Endothelial cell of umbilical vein (primary cell): ENCODE measurements at regions not wholly inside any gene's neighbourhood (a gene's known extent, or its start where the extent isn't known, plus 50 kb on each side); places are given as distances from the start of the nearest gene placed in this dataset.

ENCODE experiments used
- BruUV-seq: library from RNA; stranded (reverse); fragments of 400-500 nt; replicated peaks from 2 replicates; lab custom pipeline; 2021; lab: Mats Ljungman, UMichigan
- CTCF ChIA-PET: fragments of 300-600, 350-600 bp; sonication (Branson Sonifier 250); formaldehyde crosslinking; loops from one replicate; lab custom pipeline; 2021; ENCODE audit warnings: antibody characterized with exemption, inconsistent platforms; lab: Charles Lee
- POLR2A ChIA-PET: fragments of 300-600, 350-600 bp; sonication (Branson Sonifier 250); formaldehyde crosslinking; loops from one replicate; lab custom pipeline; 2021; ENCODE audit warnings: antibody characterized with exemption, inconsistent platforms; lab: Charles Lee
- DNase-seq: peaks from one replicate; pipeline ENCODE4 v3.0.0-alpha.2; 2011; ENCODE audit warnings: low read depth, low spot score
- FAIRE-seq: peaks from 2 replicates; lab custom pipeline; 2011; peaks lifted over from hg19 to GRCh38; lab: Jason Lieb, UNC
- H2AFZ ChIP-seq: 2 replicates; pipeline ENCODE4 v1.6.0; 2012; ENCODE audit warnings: low read depth, low read length, control low read depth, inconsistent platforms
- H3K27ac ChIP-seq: 2 replicates; pipeline ENCODE4 v1.5.1; 2011; ENCODE audit warnings: low read depth, mild to moderate bottlenecking, control low read depth, low read length, moderate library complexity; ENCODE audit not compliant: insufficient read depth
- H3K27me3 ChIP-seq, 2 experiments: 2 replicates each; pipeline versions ENCODE4 v1.6.0 to v1.6.1; 2011; ENCODE audit warnings: low read length in 2 of 2, mixed read lengths in 1 of 2; ENCODE audit not compliant: control insufficient read depth in 2 of 2, insufficient read depth in 2 of 2
- H3K36me3 ChIP-seq, 2 experiments: 2 replicates in 1 of 2; 3 replicates in 1 of 2; pipeline ENCODE4 v1.5.1; 2011; ENCODE audit warnings: low read length in 2 of 2, mild to moderate bottlenecking in 1 of 2, moderate library complexity in 1 of 2; ENCODE audit not compliant: control insufficient read depth in 2 of 2, insufficient read depth in 2 of 2; ENCODE audit errors: extremely low read depth in 1 of 2
- H3K4me1 ChIP-seq: 3 replicates; pipeline ENCODE4 v1.5.1; 2011; ENCODE audit warnings: mild to moderate bottlenecking, low read length; ENCODE audit not compliant: control insufficient read depth, insufficient read depth; ENCODE audit errors: extremely low read depth
- H3K4me2 ChIP-seq: 2 replicates; pipeline ENCODE4 v1.6.1; 2011; ENCODE audit warnings: low read length, control low read depth, mixed read lengths; ENCODE audit not compliant: insufficient read depth
- H3K4me3 ChIP-seq, 3 experiments: fragments of 200-600 bp in 1 of 3; sonication (generic), shearing (Covaris generic) in 1 of 3; replicated peaks in 1 of 3; 2 replicates each; pipeline ENCODE4 v1.5.1; 2011 to 2016; ENCODE audit warnings: control low read depth in 3 of 3, low read length in 3 of 3, mild to moderate bottlenecking in 2 of 3, inconsistent platforms in 1 of 3, low read depth in 1 of 3, moderate library complexity in 1 of 3; ENCODE audit not compliant: insufficient read depth in 1 of 3
- H3K79me2 ChIP-seq: 2 replicates; pipeline ENCODE4 v1.6.0; 2012; ENCODE audit warnings: low read length, inconsistent platforms; ENCODE audit not compliant: control insufficient read depth, insufficient read depth
- H3K9ac ChIP-seq: replicated peaks from 2 replicates; pipeline ENCODE3; 2011; ENCODE audit warnings: low read length, control low read depth; ENCODE audit not compliant: insufficient read depth; ENCODE audit errors: extremely low read depth
- H3K9me1 ChIP-seq: replicated peaks from 3 replicates; pipeline ENCODE4 v1.6.0; 2011; ENCODE audit warnings: mild to moderate bottlenecking, low read length; ENCODE audit not compliant: control insufficient read depth, insufficient read depth; ENCODE audit errors: extremely low read depth
- H3K9me3 ChIP-seq: replicated peaks from 2 replicates; pipeline ENCODE4 v1.5.1; 2012; ENCODE audit warnings: low read length, inconsistent platforms; ENCODE audit not compliant: control insufficient read depth, insufficient read depth
- H4K20me1 ChIP-seq: replicated peaks from 2 replicates; pipeline ENCODE3; 2011; ENCODE audit warnings: mild to moderate bottlenecking, low read length; ENCODE audit not compliant: control insufficient read depth, insufficient read depth; ENCODE audit errors: extremely low read depth
- EZH2 ChIP-seq: IDR thresholded peaks from 2 replicates; pipeline ENCODE4 v1.6.1; 2012; ENCODE audit warnings: borderline replicate concordance, low read depth, mild to moderate bottlenecking, moderate library complexity, low read length, inconsistent platforms; ENCODE audit not compliant: severe bottlenecking
- FOS ChIP-seq: IDR thresholded peaks from 2 replicates; pipeline ENCODE4 v1.6.1; 2011; ENCODE audit warnings: mild to moderate bottlenecking, low read length, moderate library complexity, borderline replicate concordance; ENCODE audit not compliant: insufficient read depth
- GATA2 ChIP-seq: IDR thresholded peaks from 2 replicates; pipeline ENCODE4 v1.7.0; 2011; ENCODE audit warnings: low read depth, mild to moderate bottlenecking, moderate library complexity, mixed read lengths, low read length; ENCODE audit not compliant: insufficient read length, insufficient read depth
- JUN ChIP-seq: IDR thresholded peaks from 2 replicates; pipeline ENCODE4 v1.6.1; 2011; ENCODE audit warnings: borderline replicate concordance, low read depth; ENCODE audit not compliant: insufficient read length, insufficient read depth
- MYC ChIP-seq: IDR thresholded peaks from one replicate; pipeline ENCODE4 v1.6.1; 2011; ENCODE audit warnings: mild to moderate bottlenecking, low read depth, low read length
- POLR2A ChIP-seq: IDR thresholded peaks from 2 replicates; pipeline ENCODE4 v1.6.1; 2012; ENCODE audit warnings: low read depth, mild to moderate bottlenecking, control low read depth, low read length
- POLR2AphosphoS5 ChIP-seq: IDR thresholded peaks from 2 replicates; pipeline ENCODE4 v1.6.1; 2012; ENCODE audit warnings: low read depth, mild to moderate bottlenecking, control low read depth, low read length, moderate library complexity; ENCODE audit not compliant: insufficient read depth
- dilution Hi-C: fragments of 300-500 bp; cut with MboI; formaldehyde crosslinking; loops from one replicate; pipeline ENCODE4 v1.15.0; 2019; ENCODE audit warnings: low sequenced_read_pairs; ENCODE audit not compliant: extremely low pct_ligation_motif_present
- intact Hi-C: fragments of 100-400 bp; cut with micrococcal nuclease; formaldehyde crosslinking; loops from one replicate; pipeline ENCODE4 v1.10.0; 2022
- TF ChIP-seq, protein P1 (sequence below): IDR thresholded peaks from 2 replicates; pipeline ENCODE4 v1.6.1; 2011; ENCODE audit not compliant: insufficient read depth, insufficient read length
- TF ChIP-seq, protein P2 (sequence below), 2 donors: IDR thresholded peaks; 1 replicate in 1 of 2; 2 replicates in 1 of 2; pipeline ENCODE4 v1.5.1; 2011; ENCODE audit warnings: low read length in 2 of 2, mild to moderate bottlenecking in 2 of 2, moderate library complexity in 2 of 2, control low read depth in 1 of 2, inconsistent platforms in 1 of 2, low read depth in 1 of 2; ENCODE audit not compliant: insufficient read depth in 1 of 2; ENCODE audit errors: extremely low read depth in 1 of 2

DNA sequence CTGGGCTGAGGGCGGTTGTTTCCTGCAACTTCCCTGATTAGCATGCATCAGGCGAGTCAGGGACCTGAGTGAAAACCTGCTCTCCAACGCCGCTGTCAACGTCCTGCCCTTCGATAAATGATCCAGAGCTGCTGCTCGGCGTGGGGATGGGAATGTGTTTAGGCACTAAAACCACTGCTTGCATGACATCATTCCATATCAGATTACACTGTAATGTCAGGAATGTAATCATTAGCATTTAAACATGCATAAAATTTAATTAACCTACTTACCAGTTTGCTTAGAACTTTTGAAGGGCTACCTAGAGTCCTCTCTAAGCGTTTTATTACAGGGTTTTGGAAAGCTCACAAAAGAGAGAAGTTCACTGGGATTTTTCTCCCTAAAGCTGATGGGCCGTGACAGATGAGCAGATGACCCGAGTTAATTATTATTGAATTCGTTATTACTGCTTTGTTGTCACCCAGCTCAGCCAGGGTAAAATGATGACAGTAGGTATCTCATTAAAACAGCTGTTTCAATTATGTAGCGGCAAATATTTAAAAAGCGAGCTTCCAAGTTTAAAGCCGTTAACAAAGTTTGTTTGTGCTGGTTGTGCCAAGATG, 685.6 kb upstream of the SALL3 start:
- FAIRE-seq (no peak), DNase-seq (no peak)
- dilution Hi-C loops, result no loop called here
- Histone ChIP-seq H3K79me2 (no peaks in the 10 kb centered on the region), H3K9ac (no peak overlapping the region), H2AFZ (no peak overlapping the region), H3K4me2 (no peak overlapping the region), H4K20me1 (no peaks in the 10 kb centered on the region), H3K4me3 (no peak overlapping the region), H3K9me1 (no peaks in the 10 kb centered on the region), H3K9me3 (peaks cover 8% of the 10 kb centered on the region), H3K27ac (no peak overlapping the region), H3K36me3 (no peaks in the 10 kb centered on the region), H3K4me1 (no peaks in the 10 kb centered on the region), H3K27me3 (no peaks in the 10 kb centered on the region)
- ChIA-PET POLR2A (no interaction called here), CTCF (no interaction called here)
- intact Hi-C loops, result no loop called here
- TF ChIP-seq FOS, result no peak
- TF ChIP-seq, protein P1, sequence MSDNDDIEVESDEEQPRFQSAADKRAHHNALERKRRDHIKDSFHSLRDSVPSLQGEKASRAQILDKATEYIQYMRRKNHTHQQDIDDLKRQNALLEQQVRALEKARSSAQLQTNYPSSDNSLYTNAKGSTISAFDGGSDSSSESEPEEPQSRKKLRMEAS, result no peak
- TF ChIP-seq JUN, result no peak
- TF ChIP-seq POLR2AphosphoS5, result no peak
- TF ChIP-seq, protein P2, sequence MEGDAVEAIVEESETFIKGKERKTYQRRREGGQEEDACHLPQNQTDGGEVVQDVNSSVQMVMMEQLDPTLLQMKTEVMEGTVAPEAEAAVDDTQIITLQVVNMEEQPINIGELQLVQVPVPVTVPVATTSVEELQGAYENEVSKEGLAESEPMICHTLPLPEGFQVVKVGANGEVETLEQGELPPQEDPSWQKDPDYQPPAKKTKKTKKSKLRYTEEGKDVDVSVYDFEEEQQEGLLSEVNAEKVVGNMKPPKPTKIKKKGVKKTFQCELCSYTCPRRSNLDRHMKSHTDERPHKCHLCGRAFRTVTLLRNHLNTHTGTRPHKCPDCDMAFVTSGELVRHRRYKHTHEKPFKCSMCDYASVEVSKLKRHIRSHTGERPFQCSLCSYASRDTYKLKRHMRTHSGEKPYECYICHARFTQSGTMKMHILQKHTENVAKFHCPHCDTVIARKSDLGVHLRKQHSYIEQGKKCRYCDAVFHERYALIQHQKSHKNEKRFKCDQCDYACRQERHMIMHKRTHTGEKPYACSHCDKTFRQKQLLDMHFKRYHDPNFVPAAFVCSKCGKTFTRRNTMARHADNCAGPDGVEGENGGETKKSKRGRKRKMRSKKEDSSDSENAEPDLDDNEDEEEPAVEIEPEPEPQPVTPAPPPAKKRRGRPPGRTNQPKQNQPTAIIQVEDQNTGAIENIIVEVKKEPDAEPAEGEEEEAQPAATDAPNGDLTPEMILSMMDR (IDR thresholded peaks at IDR 0.05; ENCODE audit: extremely low read depth in 1 of 2, insufficient read depth in 1 of 2, low read depth in 1 of 2, low read length in 2 of 2), result no peak
- TF ChIP-seq MYC, result no peak
- TF ChIP-seq GATA2, result no peak
- no peak for TF ChIP-seq EZH2
- no peak for TF ChIP-seq POLR2A
- no TSS peak for BruUV-seq
